ENCODE measurements at regions not wholly inside any gene's neighbourhood (a gene's known extent, or its start where the extent isn't known, plus 50 kb on each side); places are given as distances from the start of the nearest gene placed in this dataset.
"Not testable (repeated sequence)": the region's sequence is repeated elsewhere in the genome, so short reads cannot be mapped to it uniquely, and the experiment has no call there.

DNA sequence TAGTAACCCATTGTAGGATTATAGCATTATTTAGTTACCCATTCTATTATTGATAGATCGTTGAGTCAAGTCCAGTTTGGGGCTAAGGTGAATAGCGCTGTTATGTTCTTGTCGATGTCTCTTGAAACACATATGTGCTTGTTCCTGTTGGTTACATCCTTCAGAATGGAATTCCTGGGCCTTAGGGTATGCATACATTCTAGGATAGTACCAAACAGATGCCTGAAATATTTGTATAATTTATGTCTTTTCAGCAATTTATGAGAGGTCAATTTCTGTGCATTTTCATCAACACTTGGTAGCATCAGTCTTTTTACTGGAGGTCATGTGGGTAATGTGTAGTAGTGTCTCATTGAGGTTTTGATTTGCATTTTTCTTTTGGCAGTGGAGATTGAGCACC lies 78.9 kb upstream of the ADORA2B start:
- H3K27me3 ChIP-seq; H3K36me3 ChIP-seq; H3K4me1 ChIP-seq; H3K27ac ChIP-seq; intact Hi-C loops (cut with DNase I); H3K4me3 ChIP-seq; DNase-seq; H3K9me3 ChIP-seq; H3K9ac ChIP-seq (ENCODE audit: low read depth in 2 of 2, low read length in 2 of 2): not testable (repeated sequence)

DNA sequence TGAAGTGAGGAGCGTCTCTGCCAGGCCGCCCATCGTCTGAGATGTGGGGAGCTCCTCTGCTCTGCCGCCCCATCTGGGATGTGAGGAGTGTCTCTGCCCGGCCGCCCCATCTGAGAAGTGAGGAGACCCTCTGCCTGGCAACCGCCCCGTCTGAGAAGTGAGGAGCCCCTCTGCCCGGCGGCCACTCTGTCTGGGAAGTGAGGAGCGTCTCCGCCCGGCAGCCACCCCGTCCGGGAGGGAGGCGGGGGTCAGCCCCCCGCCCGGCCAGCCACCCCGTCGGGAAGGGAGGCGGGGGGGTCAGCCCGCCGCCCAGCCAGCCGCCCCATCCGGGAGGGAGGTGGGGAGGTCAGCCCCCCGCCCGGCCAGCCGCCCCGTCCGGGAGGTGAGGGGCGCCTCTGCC lies 77.6 kb upstream of the ADORA2B start:
- intact Hi-C loops (cut with DNase I); H3K9me3 ChIP-seq; H3K27ac ChIP-seq; DNase-seq; H3K4me3 ChIP-seq; H3K36me3 ChIP-seq; H3K27me3 ChIP-seq; H3K9ac ChIP-seq (ENCODE audit: low read depth in 2 of 2, low read length in 2 of 2); H3K4me1 ChIP-seq: not testable (repeated sequence)

DNA sequence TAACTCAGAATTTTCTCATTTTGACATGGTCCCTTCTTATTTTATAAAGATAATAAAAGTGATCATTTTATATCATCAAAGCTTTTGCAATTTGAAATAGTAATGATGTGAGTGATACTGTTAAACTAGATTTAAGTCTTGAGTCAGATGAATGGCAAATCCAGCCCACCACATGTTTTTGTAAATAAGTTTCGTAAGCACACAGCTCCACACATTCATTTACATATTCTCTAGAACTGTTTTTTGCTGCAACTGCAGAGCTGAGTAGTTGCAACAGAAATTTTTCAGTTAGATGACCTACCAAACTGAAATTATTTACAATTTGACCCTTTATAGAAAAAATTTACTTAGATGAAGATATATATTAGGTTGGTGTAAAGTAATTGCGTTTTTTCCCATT lies 75.1 kb upstream of the ADORA2B start:
- intact Hi-C loops (cut with DNase I); H3K9me3 ChIP-seq; H3K27ac ChIP-seq; H3K9ac ChIP-seq (ENCODE audit: low read depth in 2 of 2, low read length in 2 of 2); DNase-seq; H3K4me3 ChIP-seq; H3K36me3 ChIP-seq; H3K27me3 ChIP-seq; H3K4me1 ChIP-seq: not testable (repeated sequence)

DNA sequence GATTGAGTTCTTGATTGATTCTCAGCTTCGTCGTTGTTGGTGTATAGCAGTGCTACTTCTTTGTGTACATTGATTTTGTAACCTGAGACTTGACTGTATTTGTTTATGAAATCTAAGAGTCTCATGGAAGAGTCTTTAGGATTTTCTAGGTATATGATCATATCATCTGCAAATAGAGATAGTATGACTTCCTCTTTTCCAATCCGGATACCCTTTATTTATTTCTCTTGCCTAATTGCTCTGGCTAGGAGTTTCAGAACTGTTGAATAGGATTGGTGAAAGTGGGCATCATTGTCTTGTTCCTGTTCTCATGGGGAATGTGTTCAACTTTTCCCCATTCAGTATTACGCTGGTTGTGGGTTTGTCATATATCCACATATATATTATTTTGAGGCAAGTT lies 72.3 kb upstream of the ADORA2B start:
- H3K36me3 ChIP-seq; H3K27me3 ChIP-seq; H3K4me3 ChIP-seq; H3K9me3 ChIP-seq; H3K27ac ChIP-seq; intact Hi-C loops (cut with DNase I); H3K9ac ChIP-seq (ENCODE audit: low read depth in 2 of 2, low read length in 2 of 2); DNase-seq; H3K4me1 ChIP-seq: not testable (repeated sequence)

DNA sequence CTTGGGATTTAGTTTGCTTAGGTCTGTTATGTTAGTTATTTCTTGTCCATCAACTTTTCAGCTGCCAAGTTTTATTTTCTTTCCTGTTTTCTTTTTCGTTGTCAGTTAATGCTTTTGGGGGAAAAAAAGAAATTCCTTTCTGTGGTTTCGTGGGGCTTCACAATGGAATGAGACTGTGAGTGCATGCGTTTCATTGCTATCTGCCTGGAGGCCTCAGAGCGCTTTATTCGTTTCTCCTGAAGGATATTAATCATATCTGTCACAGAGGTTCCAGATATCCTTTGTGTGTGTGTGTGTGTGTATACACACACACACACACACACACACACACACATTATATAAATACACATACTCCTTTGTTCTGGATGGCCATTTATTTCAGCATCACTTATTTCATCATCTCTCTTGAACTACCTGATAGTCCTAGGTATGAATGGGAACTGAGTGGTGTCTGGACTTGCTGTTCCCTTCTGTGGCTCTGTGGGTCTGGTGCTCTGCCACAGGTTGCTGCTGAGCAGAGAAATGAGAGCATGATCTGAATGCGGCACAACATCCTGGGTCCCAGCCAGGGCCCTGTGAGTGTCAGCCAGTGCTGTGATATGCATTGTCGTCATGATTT lies 66.9 kb upstream of the ADORA2B start:
- H3K27ac ChIP-seq; H3K4me3 ChIP-seq; intact Hi-C loops (cut with DNase I); H3K27me3 ChIP-seq; H3K4me1 ChIP-seq; H3K9me3 ChIP-seq; H3K36me3 ChIP-seq; H3K9ac ChIP-seq (ENCODE audit: low read depth in 2 of 2, low read length in 2 of 2); DNase-seq: not testable (repeated sequence)

DNA sequence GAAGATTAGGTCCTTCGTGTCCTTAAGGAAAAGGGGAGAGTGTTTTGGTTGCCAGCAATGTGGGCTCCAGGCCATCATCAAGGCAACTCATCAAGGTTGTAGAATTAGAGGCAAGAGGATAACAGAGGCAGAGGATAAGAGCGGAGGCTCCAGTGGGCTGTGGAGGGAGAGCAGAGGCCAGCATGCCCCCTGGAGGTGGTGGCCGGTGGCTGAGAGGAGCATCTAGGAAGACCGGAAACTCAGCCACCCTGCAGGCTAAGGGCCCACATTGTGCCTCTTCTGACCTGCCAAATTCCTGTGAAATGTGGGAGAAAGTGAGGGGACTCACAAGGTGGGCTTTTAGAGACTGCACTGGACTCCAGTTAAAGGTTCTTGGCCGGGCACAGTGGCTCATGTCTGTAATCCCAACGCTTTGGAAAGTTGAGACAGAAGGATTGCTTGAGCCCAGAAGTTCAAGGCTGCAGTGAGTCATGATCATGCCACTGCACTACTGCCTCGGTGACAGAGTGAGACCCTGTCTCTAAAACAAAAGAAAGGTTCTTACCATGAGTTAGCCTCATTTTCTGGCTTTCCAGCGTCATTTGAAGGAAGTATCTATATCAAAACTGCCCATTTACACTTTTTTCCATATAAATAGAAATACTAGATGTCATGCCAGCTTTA lies 62.7 kb upstream of the ADORA2B start:
- no peak overlapping the region for H3K4me3 ChIP-seq
- H3K36me3 ChIP-seq = no peaks in the 10 kb centered on the region
- H3K9ac ChIP-seq (ENCODE audit: low read depth in 2 of 2, low read length in 2 of 2) = no peak overlapping the region
- no peaks in the 10 kb centered on the region for H3K4me1 ChIP-seq
- no peaks in the 10 kb centered on the region for H3K9me3 ChIP-seq
- no peak overlapping the region for H3K27ac ChIP-seq
- DNase-seq = no peak
- no peaks in the 10 kb centered on the region for H3K27me3 ChIP-seq
- intact Hi-C loops (cut with DNase I) = no loop called here
- TF ChIP-seq, protein P1, sequence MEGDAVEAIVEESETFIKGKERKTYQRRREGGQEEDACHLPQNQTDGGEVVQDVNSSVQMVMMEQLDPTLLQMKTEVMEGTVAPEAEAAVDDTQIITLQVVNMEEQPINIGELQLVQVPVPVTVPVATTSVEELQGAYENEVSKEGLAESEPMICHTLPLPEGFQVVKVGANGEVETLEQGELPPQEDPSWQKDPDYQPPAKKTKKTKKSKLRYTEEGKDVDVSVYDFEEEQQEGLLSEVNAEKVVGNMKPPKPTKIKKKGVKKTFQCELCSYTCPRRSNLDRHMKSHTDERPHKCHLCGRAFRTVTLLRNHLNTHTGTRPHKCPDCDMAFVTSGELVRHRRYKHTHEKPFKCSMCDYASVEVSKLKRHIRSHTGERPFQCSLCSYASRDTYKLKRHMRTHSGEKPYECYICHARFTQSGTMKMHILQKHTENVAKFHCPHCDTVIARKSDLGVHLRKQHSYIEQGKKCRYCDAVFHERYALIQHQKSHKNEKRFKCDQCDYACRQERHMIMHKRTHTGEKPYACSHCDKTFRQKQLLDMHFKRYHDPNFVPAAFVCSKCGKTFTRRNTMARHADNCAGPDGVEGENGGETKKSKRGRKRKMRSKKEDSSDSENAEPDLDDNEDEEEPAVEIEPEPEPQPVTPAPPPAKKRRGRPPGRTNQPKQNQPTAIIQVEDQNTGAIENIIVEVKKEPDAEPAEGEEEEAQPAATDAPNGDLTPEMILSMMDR (IDR thresholded peaks at IDR 0.05) = no peak

DNA sequence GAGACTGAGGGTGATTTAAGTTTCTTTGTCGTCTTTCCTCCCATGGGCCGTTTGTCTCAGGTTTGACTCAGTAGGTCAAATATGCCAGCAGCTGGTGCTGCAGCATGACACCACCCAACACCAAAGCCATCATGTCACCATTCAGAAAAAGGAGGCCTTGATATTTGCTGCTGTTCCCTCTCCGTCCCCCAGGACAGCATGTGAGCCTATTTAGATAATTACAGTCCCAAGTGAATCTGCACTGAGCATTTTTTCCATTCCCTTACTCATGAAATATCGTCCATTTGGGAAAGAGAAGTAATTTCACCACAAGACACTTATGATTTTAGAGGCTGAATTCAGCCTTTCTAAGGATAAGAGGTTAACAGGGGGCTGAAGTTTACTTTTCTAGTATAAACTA lies 62.2 kb upstream of the ADORA2B start:
- Histone ChIP-seq H3K4me1 (no peaks in the 10 kb centered on the region), H3K9me3 (no peaks in the 10 kb centered on the region), H3K9ac (ENCODE audit: low read depth in 2 of 2, low read length in 2 of 2) (no peak overlapping the region), H3K27ac (no peak overlapping the region), H3K4me3 (no peak overlapping the region), H3K36me3 (no peaks in the 10 kb centered on the region), H3K27me3 (no peaks in the 10 kb centered on the region)
- DNase-seq = no peak
- intact Hi-C loops (cut with DNase I) = no loop called here
- TF ChIP-seq, protein P1 (IDR thresholded peaks at IDR 0.05) = no peak

DNA sequence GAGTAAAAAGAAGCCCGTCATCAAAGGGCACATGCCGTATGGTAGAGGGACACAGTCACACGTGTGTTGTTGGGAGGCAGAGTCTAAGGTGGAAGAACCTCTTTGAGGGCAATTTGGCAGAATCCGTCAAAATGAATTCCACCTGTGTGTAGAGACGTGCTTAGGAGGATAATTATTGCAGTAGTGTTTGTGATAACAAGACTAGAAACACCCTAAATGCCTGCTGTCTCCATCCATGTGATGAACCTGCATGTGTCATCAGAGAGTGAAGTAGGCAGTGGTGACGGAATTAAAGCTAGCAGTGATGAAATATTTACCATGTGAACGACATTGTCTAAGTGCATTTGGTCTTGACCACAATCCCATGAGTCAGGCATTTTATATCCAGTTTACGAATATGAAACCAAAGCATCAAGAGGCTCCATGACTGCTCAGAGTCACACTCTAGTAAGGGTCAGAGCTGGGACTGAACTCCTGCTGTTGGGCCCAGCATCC lies 61.3 kb upstream of the ADORA2B start:
- Histone ChIP-seq H3K27me3 (no peaks in the 10 kb centered on the region), H3K4me3 (no peak overlapping the region), H3K36me3 (no peaks in the 10 kb centered on the region), H3K9ac (ENCODE audit: low read depth in 2 of 2, low read length in 2 of 2) (no peak overlapping the region), H3K4me1 (no peaks in the 10 kb centered on the region), H3K27ac (no peak overlapping the region), H3K9me3 (no peaks in the 10 kb centered on the region)
- intact Hi-C loops (cut with DNase I) = no loop called here
- TF ChIP-seq, protein P1 (IDR thresholded peaks at IDR 0.05) = no peak
- no peak for DNase-seq

Data from colonic mucosa (tissue), 4 donors.